ENCODE measurements at regions not wholly inside any gene's neighbourhood (a gene's known extent, or its start where the extent isn't known, plus 50 kb on each side); places are given as distances from the start of the nearest gene placed in this dataset.
"Not testable (repeated sequence)": the region's sequence is repeated elsewhere in the genome, so short reads cannot be mapped to it uniquely, and the experiment has no call there.

DNA sequence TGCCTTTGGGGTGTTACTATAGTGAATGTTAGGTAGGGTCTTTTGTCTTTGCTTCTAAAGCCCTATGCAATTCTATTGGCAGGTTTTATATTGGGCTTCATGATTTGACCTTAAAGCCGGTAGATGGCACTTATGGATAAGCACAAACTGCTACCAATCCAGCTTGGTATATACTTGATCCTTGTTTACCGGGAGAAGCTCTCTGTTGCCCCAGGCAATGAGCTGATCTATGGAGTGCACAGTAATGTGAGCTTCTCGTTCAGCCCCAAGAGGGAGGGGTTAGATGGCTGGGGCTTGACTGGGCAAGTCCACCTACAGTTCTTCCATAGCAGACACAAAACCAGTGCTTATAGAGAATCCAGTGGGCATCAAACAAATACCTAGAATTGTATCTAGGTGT is 287.2 kb upstream of the CT83 start:
- intact Hi-C loops (cut with DNase I; ENCODE audit: low total_unique reads) (no loop called here), in situ Hi-C loops (cut with MboI; ENCODE audit: low pct_ligation_motif_present in 1 of 4, low pct_unique_long_range_greater_than_20kb in 1 of 4, low sequenced_read_pairs in 3 of 4) (no loop called here)
- H3K4me3 ChIP-seq, result no peak overlapping the region
- no peaks in the 10 kb centered on the region for H3K27me3 ChIP-seq
- no peak for DNase-seq
- no peak overlapping the region for H3K27ac ChIP-seq
- 57% methylated on average over 3 of the region's 3 CpGs; no CpG with 5 or more reads in 1 of the 2 donors for WGBS, 2 donors (ENCODE audit: low coverage in 1 of 2)
- TF ChIP-seq EP300 (IDR thresholded peaks at IDR 0.05; ENCODE audit: low read depth) (no peak), POLR2AphosphoS5 (IDR thresholded peaks at IDR 0.05) (no peak), POLR2A (IDR thresholded peaks at IDR 0.05) (no peak), CTCF (IDR thresholded peaks at IDR 0.05) (no peak)
- no peaks in the 10 kb centered on the region for H3K36me3 ChIP-seq
- no peaks in the 10 kb centered on the region for H3K4me1 ChIP-seq
- H3K9me3 ChIP-seq, result no peaks in the 10 kb centered on the region

- in situ Hi-C loops (cut with MboI; ENCODE audit: low pct_ligation_motif_present in 1 of 4, low pct_unique_long_range_greater_than_20kb in 1 of 4, low sequenced_read_pairs in 3 of 4), result no loop called here
- 34% methylated on average over 2 of the region's 2 CpGs; no CpG with 5 or more reads in 1 of the 2 donors for WGBS, 2 donors (ENCODE audit: low coverage in 1 of 2)
Observed at GRCh38 chrX:116732214-116732613, 269.4 kb upstream of the CT83 start.

GRCh38 chrX:116726806-116727205 is 264.0 kb upstream of the CT83 start:
- Histone ChIP-seq H3K36me3 (no peaks in the 10 kb centered on the region), H3K4me3 (no peak overlapping the region), H3K9me3 (no peaks in the 10 kb centered on the region), H3K27me3 (no peaks in the 10 kb centered on the region), H3K4me1 (no peaks in the 10 kb centered on the region), H3K27ac (no peak overlapping the region)
- DNase-seq, result no peak
- intact Hi-C loops (cut with DNase I; ENCODE audit: low total_unique reads) (no loop called here), in situ Hi-C loops (cut with MboI; ENCODE audit: low pct_ligation_motif_present in 1 of 4, low pct_unique_long_range_greater_than_20kb in 1 of 4, low sequenced_read_pairs in 3 of 4) (no loop called here)
- 64% methylated on average over 4 of the region's 4 CpGs; no CpG with 5 or more reads in 1 of the 2 donors for WGBS, 2 donors (ENCODE audit: low coverage in 1 of 2)
- no peak for TF ChIP-seq POLR2A (IDR thresholded peaks at IDR 0.05)
- no peak for TF ChIP-seq POLR2AphosphoS5 (IDR thresholded peaks at IDR 0.05)
- TF ChIP-seq EP300 (IDR thresholded peaks at IDR 0.05; ENCODE audit: low read depth), result no peak
- no peak for TF ChIP-seq CTCF (IDR thresholded peaks at IDR 0.05)

More at GRCh38 chrX:116732214-116732613, 269.4 kb upstream of the CT83 start:
- H3K27me3 ChIP-seq, result no peaks in the 10 kb centered on the region
- DNase-seq, result no peak
- no peaks in the 10 kb centered on the region for H3K9me3 ChIP-seq
- H3K4me1 ChIP-seq, result no peaks in the 10 kb centered on the region
- intact Hi-C loops (cut with DNase I; ENCODE audit: low total_unique reads), result no loop called here
- H3K27ac ChIP-seq, result no peak overlapping the region
- no peak overlapping the region for H3K4me3 ChIP-seq
- TF ChIP-seq POLR2AphosphoS5 (IDR thresholded peaks at IDR 0.05) (no peak), POLR2A (IDR thresholded peaks at IDR 0.05) (no peak), CTCF (IDR thresholded peaks at IDR 0.05) (no peak), EP300 (IDR thresholded peaks at IDR 0.05; ENCODE audit: low read depth) (no peak)
- H3K36me3 ChIP-seq, result no peaks in the 10 kb centered on the region

- no peaks in the 10 kb centered on the region for H3K4me1 ChIP-seq
- WGBS, 2 donors (ENCODE audit: low coverage in 1 of 2), result 83 to 87% methylated on average over 6 to 19 of the region's 19 CpGs
- H3K4me3 ChIP-seq, result no peak overlapping the region
- no peaks in the 10 kb centered on the region for H3K9me3 ChIP-seq
- no peaks in the 10 kb centered on the region for H3K36me3 ChIP-seq
- no peak for DNase-seq
- no peak for TF ChIP-seq CTCF (IDR thresholded peaks at IDR 0.05)
- no peak for TF ChIP-seq EP300 (IDR thresholded peaks at IDR 0.05; ENCODE audit: low read depth)
- TF ChIP-seq POLR2AphosphoS5 (IDR thresholded peaks at IDR 0.05), result no peak
- TF ChIP-seq POLR2A (IDR thresholded peaks at IDR 0.05), result no peak
- in situ Hi-C loops (cut with MboI; ENCODE audit: low pct_ligation_motif_present in 1 of 4, low pct_unique_long_range_greater_than_20kb in 1 of 4, low sequenced_read_pairs in 3 of 4) (no loop called here), intact Hi-C loops (cut with DNase I; ENCODE audit: low total_unique reads) (no loop called here)
- H3K27me3 ChIP-seq, result no peaks in the 10 kb centered on the region
- H3K27ac ChIP-seq, result no peak overlapping the region
Observed at GRCh38 chrX:116694046-116694445, 231.3 kb upstream of the CT83 start.

DNA sequence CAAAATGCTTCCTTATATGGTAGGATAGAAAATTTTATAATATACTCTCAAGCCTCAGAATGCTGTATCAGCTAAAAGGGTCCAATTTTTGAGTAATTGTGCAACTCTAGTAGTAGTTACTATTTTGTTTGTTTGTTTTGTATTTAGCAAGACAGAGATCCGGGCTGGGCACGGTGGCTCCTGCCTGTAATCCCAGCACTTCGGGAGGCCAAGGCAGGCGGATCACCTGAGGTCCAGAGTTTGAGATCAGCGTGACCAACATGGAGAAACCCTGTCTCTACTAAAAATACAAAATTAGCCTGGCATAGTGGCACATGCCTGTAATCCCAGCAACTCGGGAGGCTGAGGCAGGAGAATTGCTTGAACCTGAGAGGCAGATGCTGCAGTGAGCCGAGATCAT is 216.8 kb upstream of the CT83 start:
- H3K27me3 ChIP-seq; intact Hi-C loops (cut with DNase I; ENCODE audit: low total_unique reads); in situ Hi-C loops (cut with MboI; ENCODE audit: low pct_ligation_motif_present in 1 of 4, low pct_unique_long_range_greater_than_20kb in 1 of 4, low sequenced_read_pairs in 3 of 4); DNase-seq; H3K9me3 ChIP-seq; H3K27ac ChIP-seq; H3K4me3 ChIP-seq; H3K4me1 ChIP-seq; H3K36me3 ChIP-seq: not testable (repeated sequence)
- WGBS, 2 donors (ENCODE audit: low coverage in 1 of 2), result 76% methylated on average over 7 of the region's 7 CpGs; no CpG with 5 or more reads in 1 of the 2 donors
